ENCODE measurements at regions not wholly inside any gene's neighbourhood (a gene's known extent, or its start where the extent isn't known, plus 50 kb on each side); places are given as distances from the start of the nearest gene placed in this dataset.
A peak's percentile ranks its signal among the peaks of the same experiment; 100 is the strongest.

GRCh38 chr15:27702581-27702980 lies 396.5 kb downstream of the OCA2 start:
- Mint-ChIP-seq H3K4me3 (peak overlapping the region; percentile 38; the same call in 1 of the 2 replicates), H3K27me3 (ENCODE audit: insufficient read depth) (no peaks in the 10 kb centered on the region; the same call in none of the 2 replicates), H3K36me3 (ENCODE audit: low read depth) (no peaks in the 10 kb centered on the region; the same call in 1 of the 2 replicates), H3K4me1 (ENCODE audit: low read depth) (peaks cover 11% of the 10 kb centered on the region; the same call in 1 of the 2 replicates), H3K27ac (no peak overlapping the region), H3K9me3 (peaks cover 41% of the 10 kb centered on the region)
- DNase-seq: no peak
- no peak for TF ChIP-seq CTCF (IDR thresholded peaks at IDR 0.05)

- no peaks in the 10 kb centered on the region; the same call in none of the 2 replicates for H3K27me3 Mint-ChIP-seq (ENCODE audit: insufficient read depth)
- H3K4me3 Mint-ChIP-seq: peak overlapping the region; percentile 40; the same call in 1 of the 2 replicates
- no peak overlapping the region for H3K27ac Mint-ChIP-seq
- H3K9me3 Mint-ChIP-seq: peaks cover 41% of the 10 kb centered on the region
- TF ChIP-seq CTCF (IDR thresholded peaks at IDR 0.05): no peak
- peaks cover 11% of the 10 kb centered on the region; the same call in 1 of the 2 replicates for H3K4me1 Mint-ChIP-seq (ENCODE audit: low read depth)
- H3K36me3 Mint-ChIP-seq (ENCODE audit: low read depth): no peaks in the 10 kb centered on the region; the same call in 1 of the 2 replicates
- DNase-seq: no peak
These were observed 397.2 kb downstream of the OCA2 start for GRCh38 chr15:27701956-27702355.

GRCh38 chr15:27701014-27701413 lies 398.1 kb downstream of the OCA2 start:
- Mint-ChIP-seq H3K9me3 (peaks cover 35% of the 10 kb centered on the region), H3K27me3 (ENCODE audit: insufficient read depth) (no peaks in the 10 kb centered on the region; the same call in 1 of the 2 replicates), H3K4me3 (no peak overlapping the region), H3K36me3 (ENCODE audit: low read depth) (no peaks in the 10 kb centered on the region; the same call in 1 of the 2 replicates), H3K4me1 (ENCODE audit: low read depth) (peaks cover 11% of the 10 kb centered on the region; the same call in 1 of the 2 replicates), H3K27ac (no peak overlapping the region)
- no peak for TF ChIP-seq CTCF (IDR thresholded peaks at IDR 0.05)
- no peak for DNase-seq

- H3K36me3 Mint-ChIP-seq (ENCODE audit: low read depth): no peaks in the 10 kb centered on the region; the same call in 1 of the 2 replicates
- H3K9me3 Mint-ChIP-seq: peaks cover 28% of the 10 kb centered on the region
- no peaks in the 10 kb centered on the region; the same call in 1 of the 2 replicates for H3K27me3 Mint-ChIP-seq (ENCODE audit: insufficient read depth)
- H3K4me1 Mint-ChIP-seq (ENCODE audit: low read depth): peaks cover 11% of the 10 kb centered on the region; the same call in 1 of the 2 replicates
- no peak overlapping the region for H3K27ac Mint-ChIP-seq
- DNase-seq: no peak
- no peak overlapping the region for H3K4me3 Mint-ChIP-seq
- no peak for TF ChIP-seq CTCF (IDR thresholded peaks at IDR 0.05)
These were observed 399.4 kb downstream of the OCA2 start for GRCh38 chr15:27699699-27700098.

- no peaks in the 10 kb centered on the region; the same call in none of the 2 replicates for H3K27me3 Mint-ChIP-seq (ENCODE audit: insufficient read depth)
- DNase-seq: no peak
- no peak overlapping the region for H3K4me3 Mint-ChIP-seq
- TF ChIP-seq CTCF (IDR thresholded peaks at IDR 0.05): no peak
- H3K36me3 Mint-ChIP-seq (ENCODE audit: low read depth): no peaks in the 10 kb centered on the region
- no peak overlapping the region for H3K27ac Mint-ChIP-seq
- H3K4me1 Mint-ChIP-seq (ENCODE audit: low read depth): no peaks in the 10 kb centered on the region; the same call in 1 of the 2 replicates
- H3K9me3 Mint-ChIP-seq: peaks cover 18% of the 10 kb centered on the region
These were observed 402.6 kb downstream of the OCA2 start for GRCh38 chr15:27696530-27696929.

Measured in HFFc6 (cell line).